SU-DHL-6 (cell line): ENCODE measurements at regions not wholly inside any gene's neighbourhood (a gene's known extent, or its start where the extent isn't known, plus 50 kb on each side); places are given as distances from the start of the nearest gene placed in this dataset.

Experiments used
- CTCF ChIP-seq: fragments of 200-600 bp; sonication (generic); IDR thresholded peaks from one replicate; pipeline ENCODE4 v1.5.1; 2017; ENCODE audit warnings: antibody characterized with exemption, mild to moderate bottlenecking, low read length, moderate library complexity; ENCODE audit not compliant: insufficient read depth, poor library complexity, severe bottlenecking
- EZH2phosphoT487 ChIP-seq: fragments of 200-600 bp; sonication (generic), shearing (Covaris generic); conservative IDR thresholded peaks from 2 replicates; pipeline ENCODE4 v1.6.1; 2018; ENCODE audit warnings: mild to moderate bottlenecking, antibody characterized with exemption, low read length, moderate library complexity, mixed read lengths

DNA sequence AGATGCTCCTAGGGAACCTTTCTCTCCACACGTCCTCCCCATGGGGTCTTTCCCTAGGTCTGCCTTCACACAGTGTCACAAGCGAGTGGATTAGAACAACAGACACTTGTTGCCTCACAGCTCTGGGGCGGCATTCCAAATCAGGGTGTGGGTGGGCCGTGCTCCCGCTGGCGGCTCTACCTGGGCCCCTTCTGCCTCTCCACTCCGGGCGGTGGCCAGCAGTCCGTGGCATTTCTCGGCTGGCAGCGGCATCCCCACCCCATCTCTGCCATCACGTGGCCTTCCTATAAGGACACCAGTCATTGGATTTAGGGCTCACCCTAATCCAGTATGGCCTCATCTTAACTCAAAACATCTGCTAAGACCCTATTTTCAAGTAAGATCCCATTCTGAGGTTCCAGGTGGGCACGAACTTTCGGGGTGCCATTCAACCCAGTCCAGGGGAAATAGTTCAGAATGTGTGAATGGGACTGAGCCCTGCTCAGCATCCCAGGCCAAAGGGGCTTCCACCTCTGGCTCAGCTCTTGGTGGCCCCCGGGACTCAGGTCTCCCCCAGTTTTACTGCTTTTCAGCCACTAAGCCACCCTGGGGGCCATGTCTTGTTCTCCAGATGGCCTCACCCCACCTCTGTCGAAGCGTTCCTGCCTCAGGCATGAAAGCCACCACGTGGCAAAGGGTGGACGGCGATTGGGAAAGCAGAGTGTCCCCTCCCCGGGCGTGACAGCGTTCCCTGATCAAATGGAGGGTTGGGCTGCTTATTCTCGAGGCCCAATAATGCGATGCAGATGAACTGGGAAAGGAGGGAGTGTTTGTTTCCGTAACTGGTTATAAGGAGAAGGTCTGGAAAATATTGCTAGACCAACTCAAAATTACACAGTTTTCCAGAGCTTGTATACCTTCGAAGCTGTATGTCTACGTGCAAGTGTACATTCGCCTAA, 350.0 kb downstream of the GLRX3 start:
- no peak for TF ChIP-seq EZH2phosphoT487
- no peak for TF ChIP-seq CTCF
